HS-27A (cell line): ENCODE measurements at regions not wholly inside any gene's neighbourhood (a gene's known extent, or its start where the extent isn't known, plus 50 kb on each side); places are given as distances from the start of the nearest gene placed in this dataset.

ENCODE experiments used
- DNase-seq: peaks from one replicate; pipeline ENCODE4 v3.0.0-alpha.2; 2012; ENCODE audit warnings: low read depth, missing footprints

DNA sequence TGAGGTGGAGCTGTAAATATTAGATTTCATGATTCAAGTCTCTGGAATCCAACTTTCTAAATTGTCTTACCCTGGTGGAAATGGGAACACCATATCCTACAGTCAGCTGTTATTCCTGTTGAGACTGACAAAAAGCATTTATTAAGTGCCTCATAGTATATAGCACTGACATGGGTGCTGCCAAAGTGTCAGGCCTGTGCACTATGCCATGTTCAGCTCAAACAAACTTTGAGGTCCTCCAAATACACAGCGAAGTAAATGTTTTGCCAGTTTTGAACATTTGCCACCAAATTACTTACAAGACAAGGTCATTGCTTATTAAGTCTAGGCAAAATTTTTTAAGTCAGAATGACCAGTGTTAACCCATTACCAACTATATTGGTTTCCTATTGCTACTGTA is 162.9 kb upstream of the SLC25A13 start:
- DNase-seq, result no peak

DNA sequence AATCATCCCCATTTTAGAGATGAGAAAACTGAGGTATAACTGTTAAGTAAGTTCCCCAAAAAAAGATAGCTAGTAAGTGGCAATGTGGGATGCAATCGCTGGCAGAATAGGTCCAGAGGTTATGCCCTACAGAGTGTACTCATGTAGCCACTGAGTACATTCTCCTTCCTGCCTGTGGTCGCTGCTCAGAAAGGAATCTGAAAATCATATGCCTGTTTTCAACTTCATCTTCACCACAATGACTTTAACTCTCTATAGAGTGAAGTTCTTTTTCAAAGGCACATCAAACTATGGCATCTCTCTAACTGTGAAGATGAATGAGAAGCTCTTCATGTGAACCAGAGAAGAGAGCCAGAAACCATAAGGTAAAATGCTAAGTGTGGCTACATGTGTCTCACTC is 162.2 kb upstream of the SLC25A13 start:
- DNase-seq, result no peak

DNA sequence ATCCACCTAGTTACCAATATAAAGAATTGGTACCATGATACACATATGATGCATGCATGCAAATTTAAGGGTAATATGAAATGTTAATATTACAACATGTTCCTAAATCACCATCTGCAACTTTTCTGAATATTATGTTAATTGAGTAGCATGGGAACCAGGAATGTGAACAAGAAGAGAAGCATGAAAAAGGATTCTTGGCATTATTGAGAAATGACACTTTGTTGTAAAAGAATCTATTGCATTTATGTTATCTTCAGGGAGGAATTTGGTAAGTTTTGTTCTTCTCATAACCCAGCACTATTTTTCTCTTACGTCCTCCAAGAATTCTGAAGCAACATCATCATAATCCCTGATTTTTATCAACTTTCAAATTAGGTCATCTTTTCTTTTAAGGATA is 159.9 kb upstream of the SLC25A13 start:
- no peak for DNase-seq

DNA sequence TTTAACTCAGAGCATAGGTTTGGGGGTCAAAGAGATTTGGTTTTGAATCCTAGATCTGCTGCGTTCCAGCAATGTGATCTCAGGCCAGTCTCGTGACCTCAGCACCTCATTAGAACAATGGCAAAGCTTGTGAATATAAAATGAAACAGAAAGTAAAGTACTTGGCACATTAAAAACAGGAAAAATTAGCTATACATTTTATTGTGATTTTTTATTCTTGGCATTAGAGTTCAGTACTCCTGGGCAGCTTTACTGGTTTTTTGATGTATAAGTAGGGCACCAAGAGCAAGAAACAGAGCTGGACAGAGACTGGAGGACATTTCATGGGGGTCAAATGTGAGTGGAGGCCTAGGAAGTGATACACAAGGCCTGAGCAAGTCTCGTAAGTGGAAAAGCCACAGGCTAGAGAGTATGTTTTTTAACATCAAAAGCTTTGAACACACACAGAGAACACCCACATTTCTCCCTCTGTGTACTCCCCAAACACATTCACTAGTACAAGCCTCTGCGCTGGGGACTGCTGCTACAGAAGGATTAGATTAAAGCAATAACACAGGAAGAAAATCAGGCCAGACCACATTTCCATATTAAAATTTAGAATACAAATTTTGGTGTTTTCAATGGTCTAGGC is 157.2 kb upstream of the SLC25A13 start:
- no peak for DNase-seq

DNA sequence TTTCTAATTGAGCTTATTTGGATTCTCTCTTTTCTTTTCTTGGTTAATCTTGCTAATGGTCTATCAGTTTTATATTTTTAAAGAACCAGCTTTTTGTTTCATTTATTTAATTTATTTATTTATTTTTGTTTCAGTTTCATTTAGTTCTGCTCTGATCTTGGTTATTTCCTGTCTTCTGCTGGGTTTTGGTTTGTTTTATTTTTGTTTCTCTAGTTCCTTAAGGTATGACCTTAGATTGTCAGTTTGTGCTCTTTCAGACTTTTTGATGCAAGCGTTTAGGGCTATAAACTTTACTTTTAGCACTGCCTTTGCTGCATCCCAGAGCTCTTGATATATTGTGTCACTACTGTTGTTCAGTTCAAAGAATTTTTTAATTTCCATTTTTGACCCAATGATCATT is 149.7 kb upstream of the SLC25A13 start:
- no peak for DNase-seq

DNA sequence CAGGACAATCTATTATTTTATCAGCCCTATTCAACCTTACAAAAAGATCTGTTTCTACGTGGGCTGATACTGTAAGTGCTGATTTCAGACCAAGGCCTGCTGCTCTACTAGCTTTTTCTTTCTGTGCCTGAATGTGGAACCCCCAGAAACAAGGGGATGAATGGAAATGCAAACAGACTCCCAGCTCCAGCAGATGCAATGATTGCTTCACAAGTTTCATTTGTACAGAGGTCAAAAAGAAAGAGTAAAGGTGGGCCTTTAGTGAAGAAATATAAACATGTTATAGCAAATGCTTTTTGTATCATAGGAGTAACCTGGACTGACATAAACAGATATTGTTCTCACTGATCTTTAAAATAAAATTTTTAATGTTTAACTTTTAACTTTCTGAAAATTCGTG is 130.2 kb upstream of the SLC25A13 start:
- no peak for DNase-seq

DNA sequence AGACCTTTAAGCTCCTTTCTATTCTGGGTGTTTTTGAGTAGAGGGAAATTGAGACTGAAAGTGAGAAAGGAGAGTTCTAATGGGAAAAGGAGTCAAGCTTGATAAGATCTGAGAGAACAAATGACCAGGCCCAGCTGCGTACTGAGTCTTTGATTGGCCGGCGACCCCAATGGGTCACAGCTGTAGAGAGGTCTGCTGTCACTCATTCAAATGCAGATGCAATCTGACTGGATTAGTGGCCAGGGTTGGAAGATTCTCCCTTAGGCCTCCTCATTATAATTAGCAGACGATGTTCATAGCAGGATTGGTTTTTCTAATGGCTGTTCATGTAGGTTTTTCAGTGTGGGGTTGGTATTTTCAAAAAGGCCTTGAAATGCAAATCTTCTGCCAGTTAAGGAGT is 127.2 kb upstream of the SLC25A13 start:
- DNase-seq, result no peak

DNA sequence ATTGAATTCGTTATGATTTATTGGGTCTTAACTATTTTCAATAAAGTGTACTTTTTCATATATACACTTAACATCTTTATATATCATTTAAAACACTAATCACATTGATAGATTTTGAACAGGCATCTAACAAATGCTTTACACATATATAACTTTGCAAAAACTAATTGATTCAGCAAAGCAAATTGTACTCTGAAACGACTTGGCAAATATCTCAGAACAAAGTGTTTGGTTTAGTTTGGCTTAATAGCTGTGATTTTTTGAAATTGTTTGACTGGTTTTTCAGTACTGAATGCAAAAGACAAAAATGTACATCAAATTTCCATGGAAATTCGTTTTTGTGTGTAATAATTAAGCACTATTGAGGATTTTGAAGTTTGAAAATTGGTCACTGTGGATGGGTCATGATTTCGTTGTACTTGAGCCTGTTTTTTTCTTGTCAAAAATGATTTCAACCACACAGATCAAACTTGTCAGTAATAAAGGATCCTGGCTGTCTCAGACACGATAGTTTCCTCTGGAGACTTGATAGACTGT is 125.3 kb upstream of the SLC25A13 start:
- DNase-seq, result no peak

DNA sequence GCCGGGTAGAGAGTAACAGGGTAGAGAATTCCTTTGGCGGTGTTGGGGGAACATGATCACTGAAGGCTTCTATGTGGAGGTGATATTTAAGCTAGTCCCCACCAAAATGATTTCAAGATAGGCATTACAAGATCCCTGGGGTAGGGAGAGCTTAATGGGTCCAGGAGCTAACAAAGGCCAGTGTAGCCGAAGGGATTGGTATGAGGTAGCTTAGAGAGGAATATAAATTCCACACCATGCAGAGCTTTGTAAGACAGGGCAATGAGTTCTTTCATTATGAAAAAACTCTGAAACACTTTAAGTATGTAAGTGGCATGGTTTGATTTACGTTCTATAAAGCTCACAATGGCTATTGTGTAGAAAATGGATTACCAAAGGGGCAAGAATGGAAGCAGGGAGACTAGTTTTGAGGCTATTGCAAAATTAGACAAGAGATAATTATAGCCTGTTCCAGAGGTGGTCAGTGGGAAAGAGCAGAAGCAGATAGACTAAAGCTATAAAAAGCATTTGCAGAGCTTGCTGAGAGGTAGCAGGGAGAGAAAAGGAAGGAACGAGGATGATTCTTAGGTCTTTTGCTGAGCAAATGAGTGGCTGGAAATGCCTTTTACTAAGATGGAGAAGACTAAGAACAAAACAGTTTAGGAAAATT is 119.7 kb upstream of the SLC25A13 start:
- no peak for DNase-seq

DNA sequence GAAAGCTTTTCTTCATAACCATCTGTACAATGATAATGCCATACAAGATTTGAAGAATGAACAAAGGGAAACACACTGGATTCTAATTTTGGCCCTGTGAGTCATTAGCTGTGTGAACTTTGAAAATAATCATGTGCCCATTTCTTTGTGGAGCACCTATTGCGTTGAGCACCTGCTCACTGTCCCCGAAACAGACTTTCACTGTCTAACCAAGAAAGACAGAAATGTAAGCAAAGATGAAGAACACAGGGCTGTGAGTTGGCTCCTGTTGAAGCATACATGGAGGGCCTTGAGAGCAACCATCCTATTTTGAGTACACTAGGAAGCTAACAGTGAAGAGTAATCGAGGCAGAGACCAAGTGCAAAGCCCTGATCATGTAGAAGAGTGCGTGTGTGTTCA is 118.4 kb upstream of the SLC25A13 start:
- no peak for DNase-seq

DNA sequence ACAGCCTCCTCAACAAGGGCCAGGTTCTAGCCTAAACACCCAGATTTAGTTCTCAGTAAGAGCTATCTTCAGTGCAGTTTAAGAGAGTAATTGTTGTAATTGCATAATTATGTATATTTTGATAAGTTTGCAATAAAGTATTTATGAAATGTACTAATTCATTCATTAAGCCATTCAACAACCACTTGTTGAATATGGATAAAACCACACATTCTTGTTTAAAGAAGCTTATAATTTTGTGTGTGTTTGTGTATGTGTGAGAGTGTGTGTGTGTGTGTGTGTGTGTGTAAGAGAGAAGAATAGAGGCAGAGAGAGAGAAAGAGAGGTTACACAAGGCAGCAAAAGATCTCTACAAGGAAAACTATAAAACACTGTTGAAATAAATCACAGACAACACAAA is 115.0 kb upstream of the SLC25A13 start:
- no peak for DNase-seq

DNA sequence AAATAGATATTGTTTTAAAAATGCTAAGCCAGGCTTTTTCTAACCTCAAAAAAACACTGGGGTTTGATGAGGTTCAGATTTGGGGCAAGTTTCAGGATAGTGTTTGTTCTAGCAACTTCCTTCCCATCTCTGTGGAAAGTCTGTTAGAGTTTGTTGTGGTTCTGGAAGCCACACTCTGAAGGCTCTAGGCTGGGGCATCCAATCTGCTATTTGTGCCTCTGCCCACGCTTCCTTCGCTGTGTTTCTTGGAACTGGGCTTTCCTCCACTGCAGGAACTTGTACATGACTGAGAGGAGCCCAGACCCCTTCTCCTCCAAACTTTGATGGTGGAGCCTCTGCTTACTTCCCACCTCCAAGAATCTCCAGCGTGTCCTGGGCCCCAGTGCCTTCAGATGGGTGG is 108.5 kb upstream of the SLC25A13 start:
- no peak for DNase-seq

DNA sequence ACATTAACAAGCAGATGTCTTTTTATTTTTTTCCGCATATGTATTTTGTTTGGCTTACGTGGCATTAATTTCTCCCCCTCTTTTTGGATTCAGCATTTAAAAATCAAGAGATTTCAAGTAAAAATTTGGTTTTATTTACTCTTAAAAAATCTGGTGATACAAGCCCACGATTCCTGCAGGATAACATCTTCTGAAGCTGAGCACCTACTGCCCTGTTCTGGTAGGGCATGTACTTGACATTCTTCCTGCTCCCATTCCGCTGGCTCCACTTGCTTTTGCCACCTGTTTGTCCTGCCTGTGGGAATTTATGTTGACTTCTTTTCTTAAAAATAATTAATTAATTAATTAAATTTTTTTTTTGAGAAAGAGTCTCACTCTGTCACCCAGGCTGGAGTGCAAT is 105.2 kb upstream of the SLC25A13 start:
- DNase-seq, result no peak

DNA sequence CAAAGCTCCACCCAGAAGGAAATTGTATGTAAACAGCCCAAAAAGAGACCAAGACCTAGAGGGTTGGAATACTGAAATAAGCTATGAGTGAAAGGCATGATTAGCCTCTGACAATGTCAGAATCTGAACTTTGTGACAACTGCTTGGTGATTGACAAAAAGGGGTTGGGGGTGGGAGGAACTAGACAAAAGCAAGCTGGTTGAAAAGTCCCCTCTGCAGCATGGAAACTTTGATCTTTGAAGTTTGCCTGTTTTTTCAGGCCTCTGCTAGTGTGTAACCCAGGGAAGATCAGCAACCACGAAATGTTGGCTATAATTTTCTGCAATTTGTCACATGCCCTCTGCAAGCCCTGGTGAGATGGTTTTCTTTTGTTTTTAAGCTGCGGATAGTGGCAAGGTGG is 104.8 kb upstream of the SLC25A13 start:
- DNase-seq, result no peak

DNA sequence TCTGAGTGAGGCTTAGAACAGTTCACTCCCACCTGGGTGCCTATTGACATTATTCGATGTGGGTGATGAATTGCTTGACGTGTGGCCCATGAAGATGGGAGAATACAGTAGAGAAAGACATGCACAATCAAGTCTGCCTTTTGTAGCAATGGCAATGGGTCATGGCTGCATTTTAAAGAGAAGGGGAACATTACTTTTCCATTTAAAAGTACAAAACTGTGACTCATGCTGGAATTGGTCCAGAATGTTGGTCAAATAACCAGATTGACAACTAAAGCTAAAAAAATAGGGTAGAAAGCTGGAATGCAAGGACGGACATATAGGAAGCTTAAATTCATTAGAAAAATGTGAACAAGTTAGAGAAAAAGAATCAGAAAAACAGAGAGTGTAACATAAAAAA is 104.1 kb upstream of the SLC25A13 start:
- peak; percentile 14 for DNase-seq

DNA sequence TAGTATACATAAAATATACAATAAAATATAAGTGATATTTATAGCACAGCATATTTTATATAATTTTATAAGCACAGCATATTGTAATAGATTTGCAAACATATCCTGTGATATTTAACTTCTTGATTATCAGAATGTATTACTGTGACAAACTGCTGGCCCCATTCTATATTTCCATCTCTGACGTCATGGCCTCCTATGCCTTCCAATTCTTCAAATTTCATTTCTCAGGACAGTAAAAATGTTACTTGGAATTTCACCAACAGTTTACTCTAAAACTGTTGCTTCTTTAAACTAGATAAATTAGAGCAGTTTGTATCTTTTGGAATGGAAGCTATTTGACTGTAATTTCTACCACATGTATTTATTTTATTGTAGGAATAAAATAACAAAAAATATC is 102.5 kb upstream of the SLC25A13 start:
- no peak for DNase-seq

DNA sequence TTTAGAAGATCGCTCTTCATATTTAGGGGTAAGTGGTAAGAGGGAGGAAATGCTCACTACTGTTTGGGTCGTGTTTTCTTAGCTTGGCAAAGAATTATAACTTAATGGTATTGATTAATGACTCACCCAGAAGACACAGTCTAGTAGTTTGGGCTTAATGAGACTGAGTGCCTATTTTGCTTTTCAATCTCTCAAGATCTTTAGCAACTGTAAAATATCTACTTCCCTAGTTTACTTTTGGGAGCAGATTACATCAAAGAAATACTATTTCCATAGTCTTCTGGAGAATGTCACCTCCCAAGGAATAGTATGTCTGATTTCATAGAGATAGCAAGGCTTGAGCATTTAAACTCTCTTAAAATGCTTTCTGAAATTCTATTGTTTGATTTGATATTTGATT is 100.5 kb upstream of the SLC25A13 start:
- no peak for DNase-seq

DNA sequence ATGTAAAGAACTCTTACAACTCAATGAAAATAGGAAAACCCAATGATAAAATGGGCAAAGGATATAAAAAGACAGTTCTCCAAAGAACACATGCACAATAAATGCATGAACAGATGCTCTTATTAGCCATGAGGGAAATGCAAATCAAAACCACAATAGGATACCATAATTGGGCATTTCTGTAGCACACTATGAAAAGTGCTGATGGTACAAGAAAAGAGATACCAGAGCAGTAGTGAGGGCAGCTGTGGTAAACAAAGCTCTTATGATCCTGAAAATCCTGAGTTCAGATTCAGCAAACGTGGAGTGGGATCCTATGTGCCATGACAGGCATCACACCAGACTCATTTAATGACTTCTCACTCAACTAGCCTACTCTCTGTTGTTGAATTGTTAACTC is 96.7 kb upstream of the SLC25A13 start:
- DNase-seq, result no peak

DNA sequence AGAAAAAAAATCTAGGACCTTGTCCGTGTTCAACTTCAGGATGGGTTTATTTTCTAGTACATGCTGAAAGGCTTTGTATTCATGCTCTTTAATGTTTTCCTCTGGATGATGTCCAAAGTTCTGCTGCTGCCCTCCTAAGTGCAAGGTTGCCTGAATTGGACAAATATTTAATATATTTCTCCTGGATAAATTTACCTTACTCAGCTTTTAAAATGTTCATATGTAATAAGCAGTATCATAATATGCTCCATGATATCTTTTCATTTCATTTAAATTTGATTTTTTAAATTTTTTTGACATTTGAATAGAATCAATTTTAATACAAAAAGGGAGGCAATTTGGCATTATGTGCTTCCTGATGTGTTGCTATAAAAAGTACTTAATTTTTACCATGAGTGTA is 95.9 kb upstream of the SLC25A13 start:
- no peak for DNase-seq

DNA sequence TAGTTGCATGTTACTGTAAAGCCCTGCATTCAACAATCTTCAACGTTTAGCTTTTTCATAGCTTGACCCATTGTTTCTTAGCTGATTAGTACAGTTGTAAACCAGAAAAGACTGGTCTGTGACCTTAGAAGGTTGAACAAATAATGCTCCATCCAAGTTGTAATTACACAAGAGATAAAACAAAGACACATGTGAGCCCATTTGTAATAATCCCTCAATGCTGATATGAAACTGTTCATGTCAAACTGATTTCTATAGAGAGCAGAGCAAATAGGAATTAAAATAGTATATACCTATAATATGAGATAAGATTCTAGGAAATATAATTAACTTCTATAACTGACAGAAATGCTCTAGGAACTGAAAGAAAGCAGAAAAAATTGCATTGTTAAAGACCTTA is 94.7 kb upstream of the SLC25A13 start:
- DNase-seq, result no peak

DNA sequence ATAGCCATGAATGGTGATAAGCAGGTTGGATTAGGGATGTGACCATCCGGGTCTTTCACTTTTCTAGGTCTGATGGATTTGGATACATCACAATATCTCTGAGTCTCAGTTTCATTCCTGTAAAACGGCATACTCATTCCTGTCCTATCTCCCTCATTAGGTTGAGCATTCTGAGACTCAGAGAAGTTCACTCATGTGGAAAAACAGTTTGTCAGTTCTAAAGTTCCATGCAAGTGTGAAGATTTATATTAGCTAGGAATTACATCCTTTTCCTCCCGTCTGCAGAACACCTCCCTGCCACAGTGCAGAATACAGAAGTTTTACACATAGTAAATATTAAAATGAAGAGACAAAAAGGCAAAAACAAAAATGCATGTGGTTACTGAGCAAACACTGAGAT is 94.2 kb upstream of the SLC25A13 start:
- DNase-seq, result no peak

DNA sequence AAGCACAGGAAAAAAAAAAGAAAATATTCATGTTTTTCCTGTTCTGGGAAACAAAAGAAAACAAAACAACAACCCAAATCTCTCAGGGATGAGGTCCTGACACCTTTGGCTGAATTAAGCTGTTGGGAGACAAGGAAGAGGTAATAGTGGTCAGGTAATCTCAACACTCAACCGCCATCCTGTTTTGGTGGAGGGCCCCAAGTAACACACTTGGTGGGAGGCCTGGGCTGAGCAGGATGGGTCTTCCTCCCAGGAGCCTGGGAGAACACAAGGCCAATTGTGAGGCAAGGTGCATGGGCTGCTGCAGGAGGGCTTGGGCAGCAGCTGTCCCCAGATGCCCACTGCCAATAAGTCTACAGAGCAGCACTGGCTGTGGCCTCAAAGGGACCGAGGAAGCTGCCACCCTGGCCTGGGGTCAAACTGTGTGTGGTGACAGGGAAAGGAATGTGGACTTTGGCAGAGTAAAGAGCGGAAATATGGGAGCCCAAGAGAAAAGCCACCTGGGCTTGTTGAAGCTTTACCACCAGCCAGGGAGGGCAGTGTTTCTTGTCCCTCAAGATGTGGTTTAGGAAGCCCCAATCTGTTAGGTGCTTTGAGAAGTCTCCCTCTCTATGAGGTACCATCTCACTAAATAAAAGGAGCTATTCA is 93.5 kb upstream of the SLC25A13 start:
- no peak for DNase-seq

DNA sequence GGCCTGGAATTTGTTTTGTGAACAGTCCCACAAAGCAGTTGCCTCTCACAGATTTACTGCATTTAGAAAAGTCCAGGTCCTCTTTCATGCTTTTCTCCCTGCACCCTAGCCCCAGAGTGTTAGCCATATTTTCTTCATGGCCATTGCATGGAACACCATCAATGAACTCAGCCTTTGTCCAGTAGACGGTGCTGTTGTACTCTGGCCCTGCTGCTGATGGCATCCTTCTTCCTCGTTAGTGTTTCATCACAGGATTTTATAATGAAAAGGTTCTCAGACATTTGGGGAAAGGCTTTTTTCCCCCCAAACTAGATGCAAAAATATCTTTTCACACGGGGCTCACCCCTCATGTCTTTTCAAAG is 93.0 kb upstream of the SLC25A13 start:
- DNase-seq, result no peak
